ENCODE measurements at regions not wholly inside any gene's neighbourhood (a gene's known extent, or its start where the extent isn't known, plus 50 kb on each side); places are given as distances from the start of the nearest gene placed in this dataset.

DNA sequence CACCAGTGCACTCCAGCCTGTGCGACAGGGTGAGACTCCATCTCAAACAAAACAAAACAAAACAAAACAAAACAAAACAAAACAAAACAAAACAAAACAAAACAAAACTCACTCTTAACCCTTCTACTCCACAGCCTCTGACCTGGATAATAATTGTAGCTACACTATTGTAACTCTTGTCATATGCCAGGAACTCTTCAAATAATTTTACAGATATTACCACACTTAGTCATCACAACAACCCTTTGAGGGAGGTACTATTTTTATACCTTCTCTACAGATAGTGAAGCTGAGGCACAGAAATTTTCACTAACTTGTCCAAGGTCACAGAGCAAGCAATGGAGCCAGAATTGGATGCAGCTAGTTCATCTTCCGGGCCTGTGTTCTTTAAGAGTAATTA is 547.8 kb downstream of the ADGRL2 start:
- WGBS, 5 donors: 78 to 89% (median 85%) methylated on average over 2 of the region's 2 CpGs
- H3K27me3 ChIP-seq: no peaks in the 10 kb centered on the region
- TF ChIP-seq, protein P1, sequence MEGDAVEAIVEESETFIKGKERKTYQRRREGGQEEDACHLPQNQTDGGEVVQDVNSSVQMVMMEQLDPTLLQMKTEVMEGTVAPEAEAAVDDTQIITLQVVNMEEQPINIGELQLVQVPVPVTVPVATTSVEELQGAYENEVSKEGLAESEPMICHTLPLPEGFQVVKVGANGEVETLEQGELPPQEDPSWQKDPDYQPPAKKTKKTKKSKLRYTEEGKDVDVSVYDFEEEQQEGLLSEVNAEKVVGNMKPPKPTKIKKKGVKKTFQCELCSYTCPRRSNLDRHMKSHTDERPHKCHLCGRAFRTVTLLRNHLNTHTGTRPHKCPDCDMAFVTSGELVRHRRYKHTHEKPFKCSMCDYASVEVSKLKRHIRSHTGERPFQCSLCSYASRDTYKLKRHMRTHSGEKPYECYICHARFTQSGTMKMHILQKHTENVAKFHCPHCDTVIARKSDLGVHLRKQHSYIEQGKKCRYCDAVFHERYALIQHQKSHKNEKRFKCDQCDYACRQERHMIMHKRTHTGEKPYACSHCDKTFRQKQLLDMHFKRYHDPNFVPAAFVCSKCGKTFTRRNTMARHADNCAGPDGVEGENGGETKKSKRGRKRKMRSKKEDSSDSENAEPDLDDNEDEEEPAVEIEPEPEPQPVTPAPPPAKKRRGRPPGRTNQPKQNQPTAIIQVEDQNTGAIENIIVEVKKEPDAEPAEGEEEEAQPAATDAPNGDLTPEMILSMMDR (IDR thresholded peaks at IDR 0.05): no peak
- no peak for TF ChIP-seq POLR2AphosphoS5 (IDR thresholded peaks at IDR 0.05)
- H3K36me3 ChIP-seq: no peaks in the 10 kb centered on the region
- DNase-seq: no peak
- no peak overlapping the region for H3K4me3 ChIP-seq
- no peak overlapping the region for H3K27ac ChIP-seq
- intact Hi-C loops (cut with DNase I; ENCODE audit: low total_unique reads): no loop called here
- no peaks in the 10 kb centered on the region for H3K4me1 ChIP-seq
- no peaks in the 10 kb centered on the region for H3K9me3 ChIP-seq

DNA sequence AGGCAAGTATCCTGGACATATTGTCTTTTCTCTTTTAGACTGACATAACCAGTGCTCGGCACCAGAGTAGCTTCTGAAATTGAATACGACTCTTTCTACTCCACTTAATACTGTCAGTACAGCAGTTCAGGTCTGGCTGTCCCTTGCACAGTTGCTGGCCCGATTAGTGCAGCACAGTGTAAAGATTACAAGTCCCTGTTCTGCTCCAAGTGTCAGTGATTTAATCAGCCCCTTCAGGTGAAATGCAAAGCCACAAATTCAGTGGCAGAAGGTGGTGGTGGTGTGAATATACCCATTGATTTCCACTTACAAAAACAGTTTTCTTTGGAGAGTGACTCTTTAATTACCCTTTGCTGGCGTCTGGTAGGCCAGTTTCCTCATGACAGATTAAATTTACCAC is 545.4 kb downstream of the ADGRL2 start:
- Histone ChIP-seq H3K36me3 (no peaks in the 10 kb centered on the region), H3K4me3 (no peak overlapping the region), H3K4me1 (no peaks in the 10 kb centered on the region), H3K27me3 (no peaks in the 10 kb centered on the region), H3K27ac (no peak overlapping the region), H3K9me3 (no peaks in the 10 kb centered on the region)
- no peak for DNase-seq
- TF ChIP-seq POLR2A (IDR thresholded peaks at IDR 0.05) (no peak), POLR2AphosphoS5 (IDR thresholded peaks at IDR 0.05) (no peak), EP300 (IDR thresholded peaks at IDR 0.05) (no peak)
- TF ChIP-seq, protein P1 (IDR thresholded peaks at IDR 0.05): no peak
- intact Hi-C loops (cut with DNase I; ENCODE audit: low total_unique reads): no loop called here
- WGBS, 5 donors: 68 to 87% (median 80%) methylated on average over 4 of the region's 4 CpGs

DNA sequence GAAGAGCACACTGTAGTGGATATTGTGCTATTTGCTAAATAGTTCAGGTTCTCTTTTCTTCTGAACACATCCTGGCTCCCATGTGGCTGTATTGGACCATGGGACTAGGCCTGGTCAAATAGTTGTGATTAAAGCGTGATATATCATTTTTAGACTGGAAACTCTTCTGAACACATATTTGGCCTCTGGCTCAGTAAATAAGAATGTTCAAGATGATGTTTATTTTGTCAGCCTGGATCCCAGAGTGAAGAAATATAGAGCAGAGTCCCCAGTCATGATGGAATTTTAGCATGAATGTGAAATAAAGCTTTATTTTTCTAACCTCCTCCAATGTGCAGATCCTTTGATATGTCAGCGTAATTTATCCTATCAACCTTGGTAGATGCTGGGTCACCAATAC is 542.6 kb downstream of the ADGRL2 start:
- DNase-seq: no peak
- intact Hi-C loops (cut with DNase I; ENCODE audit: low total_unique reads): no loop called here
- no peaks in the 10 kb centered on the region for H3K27me3 ChIP-seq
- no peaks in the 10 kb centered on the region for H3K36me3 ChIP-seq
- H3K9me3 ChIP-seq: no peaks in the 10 kb centered on the region
- 68 to 88% (median 81%) methylated on average over 2 of the region's 2 CpGs for WGBS, 5 donors
- no peaks in the 10 kb centered on the region for H3K4me1 ChIP-seq
- TF ChIP-seq POLR2AphosphoS5 (IDR thresholded peaks at IDR 0.05): no peak
- TF ChIP-seq EP300 (IDR thresholded peaks at IDR 0.05): no peak
- TF ChIP-seq, protein P1 (IDR thresholded peaks at IDR 0.05): no peak
- no peak overlapping the region for H3K27ac ChIP-seq
- H3K4me3 ChIP-seq: no peak overlapping the region

DNA sequence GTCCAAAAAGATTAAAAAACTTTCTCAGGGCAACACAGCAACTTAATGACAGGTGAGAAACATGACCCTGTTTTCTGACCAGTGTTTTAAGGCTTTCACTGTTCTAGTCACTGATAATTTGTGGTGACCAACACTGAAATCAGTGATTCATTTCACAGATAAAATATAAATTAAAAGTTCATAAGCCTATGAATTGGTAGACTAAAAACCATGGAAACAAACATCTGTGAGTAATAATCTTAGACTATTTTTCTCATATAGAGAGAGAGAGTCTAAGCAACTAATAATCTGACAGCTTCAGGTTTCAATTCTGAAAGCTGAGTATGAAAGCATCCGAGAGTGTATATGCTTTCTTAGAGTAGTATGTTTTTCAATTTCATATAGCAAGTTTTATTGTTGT is 536.9 kb downstream of the ADGRL2 start:
- intact Hi-C loops (cut with DNase I; ENCODE audit: low total_unique reads): no loop called here
- 79 to 86% (median 83%) methylated on average over 1 of the region's 1 CpG for WGBS, 5 donors

More for the DNA sequence above, 536.9 kb downstream of the ADGRL2 start:
- Histone ChIP-seq H3K4me1 (no peaks in the 10 kb centered on the region), H3K27ac (no peak overlapping the region), H3K27me3 (no peaks in the 10 kb centered on the region), H3K9me3 (no peaks in the 10 kb centered on the region), H3K36me3 (no peaks in the 10 kb centered on the region), H3K4me3 (no peak overlapping the region)
- TF ChIP-seq POLR2AphosphoS5 (IDR thresholded peaks at IDR 0.05) (no peak), POLR2A (IDR thresholded peaks at IDR 0.05) (no peak), EP300 (IDR thresholded peaks at IDR 0.05) (no peak)
- TF ChIP-seq, protein P1 (IDR thresholded peaks at IDR 0.05): no peak
- DNase-seq: no peak

Data from stomach (tissue), 8 donors.